ENCODE measurements at regions not wholly inside any gene's neighbourhood (a gene's known extent, or its start where the extent isn't known, plus 50 kb on each side); places are given as distances from the start of the nearest gene placed in this dataset.

DNA sequence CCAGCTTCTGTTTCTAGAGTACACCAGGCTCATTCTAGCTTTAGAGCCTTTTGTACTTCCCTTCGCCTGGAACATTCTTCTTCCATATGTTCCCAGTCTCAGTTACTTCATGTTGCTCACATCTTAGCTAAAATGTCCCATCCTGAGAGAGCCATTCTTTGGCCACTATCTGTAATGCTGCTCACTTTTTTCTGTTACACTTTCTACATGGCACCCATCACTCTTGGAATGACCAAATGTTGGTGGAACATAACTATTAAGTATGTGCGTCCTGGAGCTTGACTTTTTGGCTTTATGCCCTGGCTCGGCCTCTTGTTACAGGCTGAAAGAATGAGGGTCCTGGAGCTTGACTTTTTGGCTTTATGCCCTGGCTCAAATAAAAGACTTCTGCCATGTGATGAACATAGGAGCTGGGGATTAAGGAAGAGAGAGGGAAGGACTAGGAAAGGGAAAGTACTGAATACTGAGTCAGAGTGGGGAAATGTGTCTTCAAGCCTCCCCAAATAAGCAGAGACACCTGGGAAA lies 442.9 kb upstream of the ATP2B1 start:
- no peak for TF ChIP-seq TAF1 (conservative IDR thresholded peaks at IDR 0.05)
- no peak for TF ChIP-seq JUND (IDR thresholded peaks at IDR 0.05)
- TF ChIP-seq RAD21 (IDR thresholded peaks at IDR 0.05), result no peak
- TF ChIP-seq, protein P1, sequence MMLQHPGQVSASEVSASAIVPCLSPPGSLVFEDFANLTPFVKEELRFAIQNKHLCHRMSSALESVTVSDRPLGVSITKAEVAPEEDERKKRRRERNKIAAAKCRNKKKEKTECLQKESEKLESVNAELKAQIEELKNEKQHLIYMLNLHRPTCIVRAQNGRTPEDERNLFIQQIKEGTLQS (IDR thresholded peaks at IDR 0.05), result no peak
- TF ChIP-seq, protein P2, sequence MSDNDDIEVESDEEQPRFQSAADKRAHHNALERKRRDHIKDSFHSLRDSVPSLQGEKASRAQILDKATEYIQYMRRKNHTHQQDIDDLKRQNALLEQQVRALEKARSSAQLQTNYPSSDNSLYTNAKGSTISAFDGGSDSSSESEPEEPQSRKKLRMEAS (IDR thresholded peaks at IDR 0.05), result no peak
- Histone ChIP-seq H3K27me3 (ENCODE audit: control insufficient read depth in 4 of 4, insufficient read depth in 4 of 4, low read length in 3 of 4) (no peaks in the 10 kb centered on the region), H3K9me3 (ENCODE audit: control insufficient read depth in 4 of 4, low read length in 3 of 4) (no peaks in the 10 kb centered on the region), H3K4me3 (ENCODE audit: low read depth in 1 of 3, low read length in 3 of 3) (no peak overlapping the region), H3K4me1 (ENCODE audit: control insufficient read depth in 4 of 4, insufficient read depth in 4 of 4, low read length in 3 of 4) (no peaks in the 10 kb centered on the region), H3K36me3 (ENCODE audit: control insufficient read depth in 4 of 4, insufficient read depth in 3 of 4, low read depth in 1 of 4, low read length in 3 of 4) (no peaks in the 10 kb centered on the region), H3K9ac (ENCODE audit: low read depth in 1 of 2, low read length in 2 of 2) (no peak overlapping the region), H3K27ac (ENCODE audit: low read depth in 1 of 2, low read length in 2 of 2) (no peak overlapping the region)
- WGBS, result 85% methylated on average over 3 of the region's 3 CpGs
- DNase-seq (ENCODE audit: low spot score), result no peak

DNA sequence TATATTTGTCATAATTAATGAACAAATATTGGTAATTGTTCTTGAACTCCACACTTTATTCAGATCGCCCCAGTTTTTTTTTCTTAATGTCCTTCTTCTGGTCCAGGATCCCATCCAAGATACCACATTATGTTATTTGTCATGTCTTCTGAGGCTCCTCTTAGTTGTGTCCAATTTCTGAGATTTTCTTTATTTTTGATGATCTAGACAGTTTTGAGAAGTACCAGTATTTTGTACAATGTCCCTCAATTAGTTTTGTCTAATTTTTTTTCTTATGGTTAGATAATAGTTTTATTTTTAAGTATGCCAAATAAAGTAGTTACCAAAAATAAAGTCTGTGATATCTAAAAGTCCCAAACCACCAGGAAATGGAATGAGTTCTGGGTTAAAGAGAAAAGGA lies 440.8 kb upstream of the ATP2B1 start:
- H3K4me3 ChIP-seq (ENCODE audit: low read depth in 1 of 3, low read length in 3 of 3), result no peak overlapping the region
- H3K9ac ChIP-seq (ENCODE audit: low read depth in 1 of 2, low read length in 2 of 2), result no peak overlapping the region
- no peak for DNase-seq (ENCODE audit: low spot score)
- H3K27me3 ChIP-seq (ENCODE audit: control insufficient read depth in 4 of 4, insufficient read depth in 4 of 4, low read length in 3 of 4), result no peaks in the 10 kb centered on the region
- TF ChIP-seq RAD21 (IDR thresholded peaks at IDR 0.05) (no peak), HNF4G (IDR thresholded peaks at IDR 0.05) (no peak), NR2F2 (IDR thresholded peaks at IDR 0.05) (no peak), TAF1 (conservative IDR thresholded peaks at IDR 0.05) (no peak), SP1 (IDR thresholded peaks at IDR 0.05) (no peak)
- TF ChIP-seq, protein P2 (IDR thresholded peaks at IDR 0.05), result no peak
- TF ChIP-seq, protein P3, sequence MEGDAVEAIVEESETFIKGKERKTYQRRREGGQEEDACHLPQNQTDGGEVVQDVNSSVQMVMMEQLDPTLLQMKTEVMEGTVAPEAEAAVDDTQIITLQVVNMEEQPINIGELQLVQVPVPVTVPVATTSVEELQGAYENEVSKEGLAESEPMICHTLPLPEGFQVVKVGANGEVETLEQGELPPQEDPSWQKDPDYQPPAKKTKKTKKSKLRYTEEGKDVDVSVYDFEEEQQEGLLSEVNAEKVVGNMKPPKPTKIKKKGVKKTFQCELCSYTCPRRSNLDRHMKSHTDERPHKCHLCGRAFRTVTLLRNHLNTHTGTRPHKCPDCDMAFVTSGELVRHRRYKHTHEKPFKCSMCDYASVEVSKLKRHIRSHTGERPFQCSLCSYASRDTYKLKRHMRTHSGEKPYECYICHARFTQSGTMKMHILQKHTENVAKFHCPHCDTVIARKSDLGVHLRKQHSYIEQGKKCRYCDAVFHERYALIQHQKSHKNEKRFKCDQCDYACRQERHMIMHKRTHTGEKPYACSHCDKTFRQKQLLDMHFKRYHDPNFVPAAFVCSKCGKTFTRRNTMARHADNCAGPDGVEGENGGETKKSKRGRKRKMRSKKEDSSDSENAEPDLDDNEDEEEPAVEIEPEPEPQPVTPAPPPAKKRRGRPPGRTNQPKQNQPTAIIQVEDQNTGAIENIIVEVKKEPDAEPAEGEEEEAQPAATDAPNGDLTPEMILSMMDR (IDR thresholded peaks at IDR 0.05; ENCODE audit: low read depth, low read length, missing input control), result no peak
- TF ChIP-seq, protein P1 (IDR thresholded peaks at IDR 0.05), result no peak
- H3K27ac ChIP-seq (ENCODE audit: low read depth in 1 of 2, low read length in 2 of 2), result no peak overlapping the region
- no peaks in the 10 kb centered on the region for H3K9me3 ChIP-seq (ENCODE audit: control insufficient read depth in 4 of 4, low read length in 3 of 4)
- WGBS, result 89% methylated on average over 1 of the region's 1 CpG
- H3K4me1 ChIP-seq (ENCODE audit: control insufficient read depth in 4 of 4, insufficient read depth in 4 of 4, low read length in 3 of 4), result no peaks in the 10 kb centered on the region
- H3K36me3 ChIP-seq (ENCODE audit: control insufficient read depth in 4 of 4, insufficient read depth in 3 of 4, low read depth in 1 of 4, low read length in 3 of 4), result no peaks in the 10 kb centered on the region

DNA sequence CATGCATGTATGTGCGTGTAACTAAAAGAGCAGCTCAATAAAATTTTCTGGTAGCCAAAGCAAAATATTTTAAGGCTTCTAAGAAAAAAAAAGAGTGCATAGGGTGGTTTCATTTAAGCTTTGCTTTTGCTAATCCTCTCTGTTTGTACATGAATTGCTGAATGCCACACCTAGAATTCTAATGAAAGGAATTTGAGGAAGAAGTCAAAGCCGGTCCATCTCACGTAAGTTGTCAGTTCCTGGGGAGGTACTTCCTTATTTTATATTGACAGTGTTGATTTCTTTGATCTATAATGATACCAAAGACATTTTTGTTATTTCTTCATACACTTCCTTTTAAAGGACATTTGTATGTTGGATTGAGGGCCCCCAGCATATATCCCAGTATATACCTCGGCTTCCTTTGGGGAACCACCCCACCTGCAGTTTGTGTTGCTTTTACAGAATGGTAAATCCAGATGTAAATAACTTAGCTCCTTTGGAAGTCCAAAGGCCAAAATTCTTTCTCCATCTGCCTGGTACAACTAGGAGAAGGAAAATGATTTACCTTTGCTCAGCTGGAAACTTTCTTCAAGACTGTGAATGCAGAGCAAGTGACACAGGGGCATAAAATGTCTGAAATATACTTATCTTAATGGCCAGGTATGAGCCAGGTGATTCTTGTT lies 420.9 kb upstream of the ATP2B1 start:
- 82% methylated on average over 4 of the region's 4 CpGs for WGBS
- no peaks in the 10 kb centered on the region for H3K36me3 ChIP-seq (ENCODE audit: control insufficient read depth in 4 of 4, insufficient read depth in 3 of 4, low read depth in 1 of 4, low read length in 3 of 4)
- H3K4me3 ChIP-seq (ENCODE audit: low read depth in 1 of 3, low read length in 3 of 3), result no peak overlapping the region
- no peaks in the 10 kb centered on the region for H3K9me3 ChIP-seq (ENCODE audit: control insufficient read depth in 4 of 4, low read length in 3 of 4)
- H3K27ac ChIP-seq (ENCODE audit: low read depth in 1 of 2, low read length in 2 of 2), result no peak overlapping the region
- no peaks in the 10 kb centered on the region for H3K4me1 ChIP-seq (ENCODE audit: control insufficient read depth in 4 of 4, insufficient read depth in 4 of 4, low read length in 3 of 4)
- H3K9ac ChIP-seq (ENCODE audit: low read depth in 1 of 2, low read length in 2 of 2), result no peak overlapping the region
- no peaks in the 10 kb centered on the region for H3K27me3 ChIP-seq (ENCODE audit: control insufficient read depth in 4 of 4, insufficient read depth in 4 of 4, low read length in 3 of 4)
- DNase-seq (ENCODE audit: low spot score), result no peak
- TF ChIP-seq, protein P4, sequence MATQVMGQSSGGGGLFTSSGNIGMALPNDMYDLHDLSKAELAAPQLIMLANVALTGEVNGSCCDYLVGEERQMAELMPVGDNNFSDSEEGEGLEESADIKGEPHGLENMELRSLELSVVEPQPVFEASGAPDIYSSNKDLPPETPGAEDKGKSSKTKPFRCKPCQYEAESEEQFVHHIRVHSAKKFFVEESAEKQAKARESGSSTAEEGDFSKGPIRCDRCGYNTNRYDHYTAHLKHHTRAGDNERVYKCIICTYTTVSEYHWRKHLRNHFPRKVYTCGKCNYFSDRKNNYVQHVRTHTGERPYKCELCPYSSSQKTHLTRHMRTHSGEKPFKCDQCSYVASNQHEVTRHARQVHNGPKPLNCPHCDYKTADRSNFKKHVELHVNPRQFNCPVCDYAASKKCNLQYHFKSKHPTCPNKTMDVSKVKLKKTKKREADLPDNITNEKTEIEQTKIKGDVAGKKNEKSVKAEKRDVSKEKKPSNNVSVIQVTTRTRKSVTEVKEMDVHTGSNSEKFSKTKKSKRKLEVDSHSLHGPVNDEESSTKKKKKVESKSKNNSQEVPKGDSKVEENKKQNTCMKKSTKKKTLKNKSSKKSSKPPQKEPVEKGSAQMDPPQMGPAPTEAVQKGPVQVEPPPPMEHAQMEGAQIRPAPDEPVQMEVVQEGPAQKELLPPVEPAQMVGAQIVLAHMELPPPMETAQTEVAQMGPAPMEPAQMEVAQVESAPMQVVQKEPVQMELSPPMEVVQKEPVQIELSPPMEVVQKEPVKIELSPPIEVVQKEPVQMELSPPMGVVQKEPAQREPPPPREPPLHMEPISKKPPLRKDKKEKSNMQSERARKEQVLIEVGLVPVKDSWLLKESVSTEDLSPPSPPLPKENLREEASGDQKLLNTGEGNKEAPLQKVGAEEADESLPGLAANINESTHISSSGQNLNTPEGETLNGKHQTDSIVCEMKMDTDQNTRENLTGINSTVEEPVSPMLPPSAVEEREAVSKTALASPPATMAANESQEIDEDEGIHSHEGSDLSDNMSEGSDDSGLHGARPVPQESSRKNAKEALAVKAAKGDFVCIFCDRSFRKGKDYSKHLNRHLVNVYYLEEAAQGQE (IDR thresholded peaks at IDR 0.05), result no peak
- TF ChIP-seq, protein P5, sequence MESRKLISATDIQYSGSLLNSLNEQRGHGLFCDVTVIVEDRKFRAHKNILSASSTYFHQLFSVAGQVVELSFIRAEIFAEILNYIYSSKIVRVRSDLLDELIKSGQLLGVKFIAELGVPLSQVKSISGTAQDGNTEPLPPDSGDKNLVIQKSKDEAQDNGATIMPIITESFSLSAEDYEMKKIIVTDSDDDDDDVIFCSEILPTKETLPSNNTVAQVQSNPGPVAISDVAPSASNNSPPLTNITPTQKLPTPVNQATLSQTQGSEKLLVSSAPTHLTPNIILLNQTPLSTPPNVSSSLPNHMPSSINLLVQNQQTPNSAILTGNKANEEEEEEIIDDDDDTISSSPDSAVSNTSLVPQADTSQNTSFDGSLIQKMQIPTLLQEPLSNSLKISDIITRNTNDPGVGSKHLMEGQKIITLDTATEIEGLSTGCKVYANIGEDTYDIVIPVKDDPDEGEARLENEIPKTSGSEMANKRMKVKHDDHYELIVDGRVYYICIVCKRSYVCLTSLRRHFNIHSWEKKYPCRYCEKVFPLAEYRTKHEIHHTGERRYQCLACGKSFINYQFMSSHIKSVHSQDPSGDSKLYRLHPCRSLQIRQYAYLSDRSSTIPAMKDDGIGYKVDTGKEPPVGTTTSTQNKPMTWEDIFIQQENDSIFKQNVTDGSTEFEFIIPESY (IDR thresholded peaks at IDR 0.05), result no peak
- TF ChIP-seq GABPA (IDR thresholded peaks at IDR 0.05 in 1 of 2, conservative IDR thresholded peaks at IDR 0.05 in 1 of 2), result no peak
- TF ChIP-seq HNF4G (IDR thresholded peaks at IDR 0.05), result no peak
- no peak for TF ChIP-seq YY1 (IDR thresholded peaks at IDR 0.05)
- TF ChIP-seq HNF4A (conservative IDR thresholded peaks at IDR 0.05), result no peak
- TF ChIP-seq, protein P3 (IDR thresholded peaks at IDR 0.05; ENCODE audit: low read depth, low read length, missing input control), result no peak
- no peak for TF ChIP-seq EGR1 (IDR thresholded peaks at IDR 0.05; ENCODE audit: low read depth in 2 of 2)
- TF ChIP-seq JUND (IDR thresholded peaks at IDR 0.05), result no peak
